ENCODE measurements at regions not wholly inside any gene's neighbourhood (a gene's known extent, or its start where the extent isn't known, plus 50 kb on each side); places are given as distances from the start of the nearest gene placed in this dataset.

- Mint-ChIP-seq H3K36me3 (no peaks in the 10 kb centered on the region), H3K4me1 (ENCODE audit: low read depth in 2 of 2) (no peaks in the 10 kb centered on the region), H3K27ac (no peak overlapping the region), H3K4me3 (no peak overlapping the region), H3K27me3 (peaks cover 18 to 55% of the 10 kb centered on the region in 2 donors), H3K9me3 (no peaks in the 10 kb centered on the region)
- no peak for ATAC-seq
- DNase-seq (ENCODE audit: low spot score): no peak
Measured at GRCh38 chr16:55941552-55941951, 66.4 kb upstream of the CES5A start.

DNA sequence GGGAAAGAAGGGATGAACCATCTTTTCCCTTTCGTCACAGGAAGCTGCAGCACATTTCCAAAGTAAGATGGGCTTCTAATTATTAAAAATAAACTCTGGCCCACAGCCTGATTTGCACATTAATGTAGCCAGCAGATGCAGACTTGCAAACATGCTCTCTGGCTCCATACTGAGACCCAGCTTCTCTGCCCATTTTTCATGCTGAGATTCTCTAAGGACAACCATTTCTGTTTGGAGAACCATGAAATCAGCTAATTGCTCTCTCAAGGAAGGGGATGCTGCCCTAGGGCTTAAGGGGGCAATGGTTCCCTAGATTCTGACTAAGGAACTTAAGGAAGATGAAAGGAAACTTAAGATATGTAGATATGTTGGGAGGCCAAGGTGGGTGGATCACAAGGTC lies 63.0 kb upstream of the CES5A start:
- Mint-ChIP-seq H3K27ac (no peak overlapping the region), H3K9me3 (peaks cover 3% of the 10 kb centered on the region), H3K4me3 (no peak overlapping the region), H3K36me3 (no peaks in the 10 kb centered on the region), H3K27me3 (peaks cover 23 to 58% of the 10 kb centered on the region in 2 donors), H3K4me1 (ENCODE audit: low read depth in 2 of 2) (no peaks in the 10 kb centered on the region)
- DNase-seq (ENCODE audit: low spot score) (no peak), ATAC-seq (no peak)

- Mint-ChIP-seq H3K4me1 (ENCODE audit: low read depth in 2 of 2) (no peaks in the 10 kb centered on the region), H3K9me3 (peaks cover 3% of the 10 kb centered on the region), H3K36me3 (no peaks in the 10 kb centered on the region), H3K4me3 (no peak overlapping the region), H3K27me3 (peaks cover 21 to 32% of the 10 kb centered on the region in 2 donors), H3K27ac (no peak overlapping the region)
- DNase-seq (ENCODE audit: low spot score) (no peak), ATAC-seq (no peak)
Measured at GRCh38 chr16:55933038-55933437, 57.9 kb upstream of the CES5A start.

- H3K4me3 Mint-ChIP-seq: no peak overlapping the region
- ATAC-seq (no peak), DNase-seq (ENCODE audit: low spot score) (no peak)
- H3K36me3 Mint-ChIP-seq: no peaks in the 10 kb centered on the region
- H3K27me3 Mint-ChIP-seq: peaks cover 22 to 23% of the 10 kb centered on the region in 2 donors
- H3K27ac Mint-ChIP-seq: no peak overlapping the region
- H3K9me3 Mint-ChIP-seq: peaks cover 3% of the 10 kb centered on the region
- no peaks in the 10 kb centered on the region for H3K4me1 Mint-ChIP-seq (ENCODE audit: low read depth in 2 of 2)
Measured at GRCh38 chr16:55930036-55930435, 54.9 kb upstream of the CES5A start.

- no peaks in the 10 kb centered on the region for H3K36me3 Mint-ChIP-seq
- H3K27me3 Mint-ChIP-seq: peaks cover 23 to 31% of the 10 kb centered on the region in 2 donors
- no peaks in the 10 kb centered on the region for H3K4me1 Mint-ChIP-seq (ENCODE audit: low read depth in 2 of 2)
- no peak overlapping the region for H3K4me3 Mint-ChIP-seq
- peaks cover 3% of the 10 kb centered on the region for H3K9me3 Mint-ChIP-seq
- ATAC-seq (peak; percentile 24 to 60), DNase-seq (ENCODE audit: low spot score) (no peak)
- no peak overlapping the region for H3K27ac Mint-ChIP-seq
Measured at GRCh38 chr16:55929181-55929580, 54.0 kb upstream of the CES5A start.

DNA sequence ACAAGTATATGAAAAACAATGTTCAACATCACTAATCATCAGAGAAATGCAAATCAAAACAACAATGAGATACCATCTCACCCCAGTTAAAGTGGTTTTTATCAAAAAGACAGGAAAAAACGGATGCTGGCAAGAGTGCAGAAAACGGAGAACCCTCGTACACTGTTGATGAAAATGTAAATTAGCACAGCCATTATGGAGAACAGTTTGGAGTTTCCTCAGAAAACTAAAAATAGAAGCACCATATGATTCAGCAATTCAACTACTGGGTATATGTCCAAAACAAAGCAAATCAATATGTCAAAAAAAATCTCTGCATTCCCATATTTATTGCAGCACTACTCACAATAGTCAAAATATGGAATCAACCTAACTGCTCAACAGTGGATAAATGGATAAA lies 50.1 kb upstream of the CES5A start:
- H3K4me3 Mint-ChIP-seq: no peak overlapping the region
- ATAC-seq (no peak), DNase-seq (ENCODE audit: low spot score) (no peak)
- H3K27me3 Mint-ChIP-seq: peaks cover 18 to 66% of the 10 kb centered on the region in 2 donors
- no peaks in the 10 kb centered on the region for H3K9me3 Mint-ChIP-seq
- H3K4me1 Mint-ChIP-seq (ENCODE audit: low read depth in 2 of 2): no peaks in the 10 kb centered on the region
- H3K36me3 Mint-ChIP-seq: peaks cover 10% of the 10 kb centered on the region
- H3K27ac Mint-ChIP-seq: no peak overlapping the region

Measured in natural killer cell treated with Interleukin-12 subunit alpha and Interleukin-12 subunit beta and Interleukin-15 and Interleukin-18, amount 100 ng/mL, for 72 hours (primary cell).